DND-41 (cell line): ENCODE measurements at regions not wholly inside any gene's neighbourhood (a gene's known extent, or its start where the extent isn't known, plus 50 kb on each side); places are given as distances from the start of the nearest gene placed in this dataset.

Experiments
- CTCF ChIP-seq: IDR thresholded peaks from 2 replicates; pipeline ENCODE4 v1.5.1; 2012; ENCODE audit warnings: borderline replicate concordance, low read length, moderate library complexity, mild to moderate bottlenecking; ENCODE audit not compliant: poor library complexity, severe bottlenecking; ENCODE audit errors: extremely low read depth
- EZH2 ChIP-seq: IDR thresholded peaks from 3 replicates; pipeline ENCODE4 v1.6.1; 2012; ENCODE audit warnings: borderline replicate concordance, low read depth, mild to moderate bottlenecking, moderate library complexity, low read length, inconsistent platforms; ENCODE audit not compliant: severe bottlenecking

DNA sequence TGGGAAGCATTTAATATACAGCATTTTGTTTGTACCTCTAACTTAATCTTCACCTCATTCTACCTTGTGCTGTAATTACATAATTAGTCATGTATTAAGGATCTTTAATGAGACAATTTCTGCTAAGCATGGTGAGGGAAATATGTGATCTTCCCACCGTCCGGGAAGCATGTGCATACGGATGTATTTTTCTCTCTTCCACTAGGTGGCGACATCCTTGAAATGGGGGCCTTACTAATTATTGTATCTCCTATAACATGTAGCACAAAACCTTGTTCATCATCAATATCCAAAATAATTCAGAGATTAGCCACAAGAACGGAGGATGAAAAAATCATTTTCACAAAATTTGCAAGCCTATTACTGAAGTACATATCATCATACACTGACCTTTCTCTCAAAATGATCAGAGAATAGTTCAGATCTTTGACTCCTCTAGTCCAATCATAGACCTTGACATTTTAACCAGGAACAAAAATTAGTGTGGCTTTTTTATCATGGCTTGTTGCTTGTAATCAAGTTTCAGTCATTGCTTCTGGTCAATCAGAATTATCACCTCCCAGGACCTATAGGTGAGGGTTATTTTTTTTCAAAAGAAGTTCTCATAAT, 148.9 kb upstream of the GBE1 start:
- TF ChIP-seq CTCF = peak; percentile 79
- TF ChIP-seq EZH2 = no peak
